HepG2 (cell line): ENCODE measurements at regions not wholly inside any gene's neighbourhood (a gene's known extent, or its start where the extent isn't known, plus 50 kb on each side); places are given as distances from the start of the nearest gene placed in this dataset.

Source experiments
- ATAC-seq: fragments of 200-7000 bp; cut with Tn5 transposase; 3 replicates; pipeline ENCODE4 v1.9.1; 2020; ENCODE audit warnings: mild to moderate bottlenecking, moderate library complexity
- BruUV-seq: library from RNA; stranded (reverse); fragments of 400-500 nt; replicated peaks from 2 replicates; lab custom pipeline; 2021; lab: Mats Ljungman, UMichigan
- CTCF ChIA-PET: fragments of 300-600 bp; formaldehyde crosslinking; extraction: SDS; loops from one replicate; lab custom pipeline; 2021; ENCODE audit warnings: low total read pairs, inconsistent platforms, low intra/inter-chr PET ratio; lab: Yijun Ruan, JAX
- POLR2A ChIA-PET: fragments of 350-600 bp; sonication (Branson Sonifier 250); formaldehyde crosslinking; loops from one replicate; lab custom pipeline; 2020; ENCODE audit warnings: antibody characterized with exemption, inconsistent platforms; lab: Yijun Ruan, JAX
- DNase-seq: peaks from one replicate; pipeline ENCODE4 v3.0.0-alpha.2; 2015; ENCODE audit warnings: low spot score
- FAIRE-seq: peaks from 3 replicates; lab custom pipeline; 2011; peaks lifted over from hg19 to GRCh38; lab: Jason Lieb, UNC
- H2AFZ ChIP-seq: one replicate; pipeline ENCODE4 v1.6.1; 2011; ENCODE audit warnings: low read length, inconsistent platforms
- H3K27ac ChIP-seq: fragments of 300-600 bp; 3 replicates; pipeline ENCODE4 v1.8.0; 2011; ENCODE audit warnings: mixed run types, mild to moderate bottlenecking, mixed read lengths, low read length, inconsistent platforms; ENCODE audit not compliant: insufficient read depth; ENCODE audit errors: extremely low read length
- H3K27me3 ChIP-seq, 2 experiments: fragments of 200-600 bp in 1 of 2; 2 replicates in 1 of 2; 3 replicates in 1 of 2; pipeline versions ENCODE4 v1.6.0 to v1.8.0; 2011; ENCODE audit warnings: low read length in 2 of 2, mild to moderate bottlenecking in 2 of 2, moderate library complexity in 2 of 2, inconsistent platforms in 1 of 2; ENCODE audit not compliant: insufficient read depth in 2 of 2, control insufficient read depth in 1 of 2
- H3K36me3 ChIP-seq, 2 experiments: fragments of 200-600 bp in 1 of 2; replicated peaks in 1 of 2; 2 replicates in 1 of 2; 3 replicates in 1 of 2; pipeline versions ENCODE4 v1.5.1 to v1.8.0; 2011; ENCODE audit warnings: low read length in 2 of 2, inconsistent platforms in 1 of 2; ENCODE audit not compliant: insufficient read depth in 2 of 2, control insufficient read depth in 1 of 2
- H3K4me1 ChIP-seq: 2 replicates; pipeline ENCODE4 v1.5.1; 2012; ENCODE audit warnings: low read length, inconsistent platforms; ENCODE audit not compliant: insufficient read depth
- H3K4me2 ChIP-seq: 2 replicates; pipeline ENCODE4 v1.6.0; 2011; ENCODE audit warnings: low read depth, low read length, inconsistent platforms
- H3K4me3 ChIP-seq, 3 experiments: fragments of 200-600 bp in 1 of 3; sonication (generic), shearing (Covaris generic) in 1 of 3; replicated peaks in 1 of 3; 2 replicates each; pipeline ENCODE4 v1.5.1; 2011 to 2016; ENCODE audit warnings: low read length in 3 of 3, inconsistent platforms in 2 of 3, low read depth in 2 of 3, mild to moderate bottlenecking in 2 of 3, control low read depth in 1 of 3, mixed read lengths in 1 of 3; ENCODE audit not compliant: insufficient read depth in 1 of 3
- H3K79me2 ChIP-seq: one replicate; pipeline ENCODE4 v1.6.1; 2011; ENCODE audit warnings: low read length, inconsistent platforms; ENCODE audit not compliant: insufficient read depth
- H3K9ac ChIP-seq: 2 replicates; pipeline ENCODE4 v1.6.0; 2011; ENCODE audit warnings: mild to moderate bottlenecking, low read depth, low read length, inconsistent platforms; ENCODE audit not compliant: insufficient read depth
- H3K9me3 ChIP-seq: 2 replicates; pipeline ENCODE4 v1.5.1; 2012; ENCODE audit warnings: mild to moderate bottlenecking, low read length
- H4K20me1 ChIP-seq: 2 replicates; pipeline ENCODE4 v1.6.0; 2011; ENCODE audit warnings: inconsistent platforms, mild to moderate bottlenecking, low read length, moderate library complexity; ENCODE audit not compliant: insufficient read depth
- AKAP8 ChIP-seq: sonication (generic); formaldehyde crosslinking; IDR thresholded peaks from 2 replicates; pipeline ENCODE4 v1.5.1; 2020; ENCODE audit warnings: mild to moderate bottlenecking, missing genetic modification reagents
- CREM ChIP-seq, 2 experiments: sonication (generic) in 1 of 2; formaldehyde crosslinking in 1 of 2; IDR thresholded peaks; 2 replicates each; pipeline versions ENCODE4 v1.4.0 to v1.6.1; 2016 to 2020; ENCODE audit warnings: antibody characterized with exemption in 1 of 2, mild to moderate bottlenecking in 1 of 2, missing genetic modification reagents in 1 of 2
- ELF4 ChIP-seq: sonication (generic); formaldehyde crosslinking; IDR thresholded peaks from 2 replicates; pipeline ENCODE4 v1.5.0; 2020; ENCODE audit warnings: missing genetic modification reagents, mild to moderate bottlenecking, moderate library complexity, borderline replicate concordance
- HDAC1 ChIP-seq: sonication (generic); formaldehyde crosslinking; IDR thresholded peaks from 2 replicates; pipeline ENCODE4 v1.5.1; 2020; ENCODE audit warnings: mild to moderate bottlenecking, missing genetic modification reagents
- IRF2 ChIP-seq: IDR thresholded peaks from 2 replicates; pipeline ENCODE4 v1.6.1; 2018; ENCODE audit warnings: missing genetic modification reagents, missing compliant biosample characterization
- IRX3 ChIP-seq: sonication (generic); formaldehyde crosslinking; IDR thresholded peaks from 2 replicates; pipeline ENCODE4 v1.8.1; 2023; ENCODE audit warnings: mild to moderate bottlenecking, low read depth, missing genetic modification reagents, borderline replicate concordance
- NR2C2 ChIP-seq: sonication (generic); formaldehyde crosslinking; IDR thresholded peaks from 2 replicates; pipeline ENCODE4 v1.4.0; 2020; ENCODE audit warnings: missing genetic modification reagents, mild to moderate bottlenecking, moderate library complexity, borderline replicate concordance
- NR2F1 ChIP-seq, 2 experiments: fragments of 450-650 bp in 1 of 2; formaldehyde crosslinking in 1 of 2; IDR thresholded peaks; 2 replicates each; pipeline versions ENCODE4 v1.5.0 to v1.6.1; 2016 to 2020; ENCODE audit warnings: mild to moderate bottlenecking in 1 of 2, missing compliant biosample characterization in 1 of 2, missing genetic modification reagents in 1 of 2, moderate library complexity in 1 of 2
- PHF20 ChIP-seq: sonication (generic); formaldehyde crosslinking; IDR thresholded peaks from 2 replicates; pipeline ENCODE4 v1.5.0; 2020; ENCODE audit warnings: mild to moderate bottlenecking, missing genetic modification reagents
- PLRG1 ChIP-seq: fragments of 450-650 bp; conservative IDR thresholded peaks from 2 replicates; pipeline ENCODE4 v1.6.1; 2016
- PRPF4 ChIP-seq: fragments of 200-400 bp; formaldehyde crosslinking; IDR thresholded peaks from 2 replicates; pipeline ENCODE4 v1.6.1; 2016; ENCODE audit warnings: low read length, low read depth; ENCODE audit not compliant: poor library complexity, severe bottlenecking
- TGIF2 ChIP-seq: IDR thresholded peaks from 2 replicates; pipeline ENCODE4 v1.6.1; 2016; ENCODE audit warnings: control low read depth, missing compliant biosample characterization
- ZBTB42 ChIP-seq: sonication (generic); formaldehyde crosslinking; IDR thresholded peaks from 2 replicates; pipeline ENCODE4 v1.5.0; 2020; ENCODE audit warnings: mild to moderate bottlenecking, missing genetic modification reagents
- ZFY ChIP-seq: sonication (generic); formaldehyde crosslinking; IDR thresholded peaks from 2 replicates; pipeline ENCODE4 v1.4.0; 2020; ENCODE audit warnings: missing genetic modification reagents
- ZNF609 ChIP-seq: sonication (generic); formaldehyde crosslinking; IDR thresholded peaks from 2 replicates; pipeline ENCODE4 v1.4.0; 2020; ENCODE audit warnings: mild to moderate bottlenecking, missing genetic modification reagents, borderline replicate concordance
- ZSCAN29 ChIP-seq: sonication (generic); formaldehyde crosslinking; conservative IDR thresholded peaks from 2 replicates; pipeline ENCODE4 v1.4.0; 2020; ENCODE audit warnings: mild to moderate bottlenecking, missing genetic modification reagents
- ZXDC ChIP-seq: sonication (generic); formaldehyde crosslinking; IDR thresholded peaks from 2 replicates; pipeline ENCODE4 v1.5.0; 2020; ENCODE audit warnings: mild to moderate bottlenecking, missing genetic modification reagents
- whole genome bisulfite sequencing: methylation state at CpG from one replicate; pipeline ENCODE4 v1.1.6; 2017; ENCODE audit warnings: low lambda C conversion rate; 5-methylcytosine and 5-hydroxymethylcytosine counted together
- in situ Hi-C: cut with HindIII; loops from 2 replicates; pipeline ENCODE4 v1.10.0; 2017; ENCODE audit warnings: low pct_unique_long_range_greater_than_20kb; ENCODE audit not compliant: extremely low pct_ligation_motif_present
- intact Hi-C: fragments of 100-400 bp; cut with micrococcal nuclease; formaldehyde crosslinking; loops from one replicate; pipeline ENCODE4 v1.10.0; 2022; ENCODE audit not compliant: unreplicated experiment

- Histone ChIP-seq H3K9me3 (no peaks in the 10 kb centered on the region), H3K4me3 (no peak overlapping the region), H4K20me1 (no peaks in the 10 kb centered on the region), H3K9ac (no peak overlapping the region), H3K27ac (no peak overlapping the region), H3K36me3 (no peaks in the 10 kb centered on the region), H3K4me1 (no peaks in the 10 kb centered on the region), H3K4me2 (no peak overlapping the region), H3K79me2 (no peaks in the 10 kb centered on the region), H3K27me3 (peaks cover 5 to 59% of the 10 kb centered on the region in 2 experiments; a peak in 4 of 5 replicates), H2AFZ (no peak overlapping the region)
- DNase-seq = no peak
- ATAC-seq = no peak
- no TSS peak for BruUV-seq
- intact Hi-C loops (no loop called here), in situ Hi-C loops (loop anchor here (25.0 kb wide), 1 partner anchor 478 kb away; no protein-coding TSS in a partner anchor)
- TF ChIP-seq ZNF609 (CRISPR knock-in tag) (no peak), ELF4 (no peak), HDAC1 (CRISPR knock-in tag) (no peak), ZBTB42 (CRISPR knock-in tag) (no peak), TGIF2 (CRISPR knock-in tag) (no peak), CREM (IDR thresholded peaks at IDR 0.05) (no peak), CREM (CRISPR knock-in tag; IDR thresholded peaks at IDR 0.05) (no peak), NR2C2 (no peak), PRPF4 (no peak), NR2F1 (CRISPR knock-in tag; IDR thresholded peaks at IDR 0.05) (no peak), ZSCAN29 (CRISPR knock-in tag) (no peak), IRX3 (no peak), AKAP8 (CRISPR knock-in tag) (no peak), PHF20 (CRISPR knock-in tag) (no peak), ZXDC (CRISPR knock-in tag) (no peak), ZFY (CRISPR knock-in tag) (no peak), IRF2 (CRISPR knock-in tag) (no peak), PLRG1 (no peak)
- FAIRE-seq = no peak
- ChIA-PET POLR2A (no interaction called here), CTCF (no interaction called here)
- WGBS = 0% methylated on average over 2 of the region's 2 CpGs
These were observed 70.3 kb downstream of the OLIG1 start for GRCh38 chr21:33140288-33140687.
